Stimulated activated CD4-positive, alpha-beta T cell treated with anti-CD3 and anti-CD28 coated beads, TNF-alpha, amount 100 ng/mL, for 24 hours (primary cell): ENCODE measurements at regions not wholly inside any gene's neighbourhood (a gene's known extent, or its start where the extent isn't known, plus 50 kb on each side); places are given as distances from the start of the nearest gene placed in this dataset.
A peak's percentile ranks its signal among the peaks of the same experiment; 100 is the strongest.

Source experiments
- DNase-seq, 3 experiments: peaks; one replicate each; pipeline ENCODE4 v3.0.0-alpha.2; 2020; ENCODE audit warnings: low read depth in 3 of 3

DNA sequence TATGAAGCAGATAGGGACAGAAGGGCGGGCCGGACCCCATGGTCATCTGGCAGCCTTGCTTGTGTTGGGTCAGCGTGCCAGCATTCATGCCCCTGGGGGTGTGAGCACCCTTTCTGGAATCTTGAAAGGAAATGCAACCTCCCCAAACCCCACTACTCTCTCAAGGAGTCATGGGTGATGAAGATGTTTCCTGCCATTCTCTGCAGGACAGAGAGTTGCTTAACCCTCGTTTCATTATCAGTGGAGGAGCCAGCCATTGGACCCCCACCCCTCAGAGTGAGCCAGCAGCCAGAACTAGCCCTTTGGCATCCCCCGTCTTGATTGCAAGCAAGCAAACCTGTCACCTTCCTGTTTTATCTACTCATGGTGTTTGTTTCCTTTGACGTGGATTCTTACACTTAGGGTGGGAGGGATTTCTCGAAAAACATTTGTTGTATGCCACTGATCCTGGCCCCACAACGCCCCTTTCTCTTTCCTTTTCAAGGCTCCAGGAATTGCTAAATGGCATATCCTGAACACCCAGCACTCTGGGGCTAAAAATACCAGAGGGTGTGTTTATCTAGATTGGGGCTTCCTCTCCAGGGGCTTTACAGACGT lies 258.3 kb downstream of the ETS1 start:
- no peak for DNase-seq

DNA sequence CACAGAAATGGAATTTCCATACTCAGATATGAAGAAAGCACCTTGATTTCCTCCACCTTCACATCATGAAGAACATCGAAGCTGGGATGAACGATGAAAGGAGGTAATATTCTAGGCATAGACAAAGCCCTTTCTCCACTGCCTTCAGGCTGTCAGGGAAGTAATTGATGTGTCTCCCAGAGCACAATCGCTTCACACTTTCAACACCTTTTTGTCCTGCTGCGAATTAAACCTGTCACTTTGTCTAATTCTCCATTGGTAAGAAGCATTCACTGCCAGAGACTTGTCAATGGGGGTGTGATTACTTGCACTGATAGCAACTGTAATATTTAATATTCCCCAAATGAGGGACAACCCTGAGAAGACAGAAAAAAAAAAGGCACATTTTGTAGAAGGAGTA lies 260.1 kb downstream of the ETS1 start:
- DNase-seq: no peak

DNA sequence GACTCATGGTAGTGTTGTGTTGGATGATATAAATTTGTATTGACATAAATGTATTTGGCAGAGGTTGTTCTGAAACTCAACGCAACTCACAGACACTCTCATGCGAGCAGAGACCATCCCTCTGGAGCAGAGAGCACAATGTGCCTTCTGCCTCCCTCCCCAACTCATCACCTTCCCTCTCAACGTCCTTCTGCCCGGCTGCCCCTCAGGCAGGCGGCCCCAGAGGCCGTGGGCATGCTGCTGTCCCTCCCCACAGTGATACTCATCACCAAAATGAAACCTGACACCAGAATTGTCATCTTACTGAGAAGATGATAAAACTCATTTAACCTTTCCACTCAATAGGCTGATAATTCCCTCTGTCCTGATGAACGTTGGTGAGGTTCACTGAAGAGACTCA lies 260.6 kb downstream of the ETS1 start:
- DNase-seq: no peak

DNA sequence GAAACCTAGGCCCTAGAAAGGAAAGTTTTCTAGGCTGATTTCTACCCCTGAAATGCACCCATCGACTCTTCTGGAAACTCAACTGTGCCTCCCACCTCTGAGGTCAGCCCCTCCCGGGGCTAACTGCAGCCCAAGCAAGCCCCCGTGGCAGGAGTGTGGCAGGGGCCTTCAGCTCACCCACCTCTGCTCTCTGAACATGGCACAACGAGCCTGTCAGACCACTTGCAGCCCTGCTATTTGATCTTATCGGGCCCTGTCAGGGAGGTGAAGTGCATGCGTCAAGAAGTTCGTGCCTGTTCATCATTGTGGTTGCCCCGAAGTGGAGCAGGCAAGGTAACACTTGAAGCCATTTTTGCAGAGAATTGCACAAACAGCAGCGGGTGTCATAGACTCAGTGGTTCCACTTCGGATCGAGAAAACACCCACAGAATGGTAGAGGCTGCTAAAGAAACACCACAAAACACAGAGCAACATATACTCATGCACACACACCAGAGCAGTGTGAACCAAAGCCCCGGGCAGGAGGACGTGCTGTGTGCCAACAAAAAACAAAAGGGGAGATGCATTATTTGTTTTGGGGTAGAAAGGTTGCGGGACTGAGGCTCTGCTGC lies 262.7 kb downstream of the ETS1 start:
- peak; percentile 56 to 74 (median 68) for DNase-seq

DNA sequence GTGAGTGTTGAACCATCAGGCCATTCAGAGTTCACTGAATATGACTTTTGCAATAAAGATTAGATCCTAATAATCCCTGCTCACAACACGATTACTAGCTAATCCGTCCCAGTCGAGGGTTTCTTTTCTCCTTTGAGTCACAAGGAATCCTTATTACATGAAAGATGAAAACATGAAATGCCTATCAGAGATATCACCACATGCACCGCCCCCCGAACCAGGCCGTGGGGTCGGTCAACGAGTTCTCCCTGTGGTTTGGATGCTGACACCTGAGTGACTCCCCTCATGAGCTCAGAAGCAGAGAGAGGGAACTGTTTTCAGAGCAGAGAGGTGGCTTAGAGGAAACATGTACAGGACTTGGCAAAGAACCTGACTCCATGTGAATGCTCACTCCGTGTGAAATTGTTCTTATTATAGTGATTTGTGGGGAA lies 263.3 kb downstream of the ETS1 start:
- DNase-seq: peak in 1 of 3 experiments; percentile 48

DNA sequence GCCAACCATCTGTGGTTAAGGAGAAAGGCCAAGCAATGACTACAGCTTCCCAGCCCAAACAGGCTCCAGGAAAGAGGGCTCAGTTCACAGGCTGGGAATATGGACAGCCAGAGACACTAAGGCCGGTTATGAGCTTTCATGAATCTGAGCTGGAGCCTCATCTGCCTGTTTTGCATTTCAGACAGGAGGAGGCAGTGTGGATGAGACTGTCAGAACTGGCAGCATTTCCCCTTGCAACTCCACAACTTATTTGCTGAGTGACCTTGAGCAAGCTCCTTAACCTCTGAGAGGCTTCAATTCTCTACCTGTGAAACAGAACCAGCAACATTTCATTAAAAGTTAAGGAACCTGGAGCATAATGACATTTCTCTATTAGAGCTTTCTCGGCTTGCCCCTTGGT lies 264.0 kb downstream of the ETS1 start:
- no peak for DNase-seq

DNA sequence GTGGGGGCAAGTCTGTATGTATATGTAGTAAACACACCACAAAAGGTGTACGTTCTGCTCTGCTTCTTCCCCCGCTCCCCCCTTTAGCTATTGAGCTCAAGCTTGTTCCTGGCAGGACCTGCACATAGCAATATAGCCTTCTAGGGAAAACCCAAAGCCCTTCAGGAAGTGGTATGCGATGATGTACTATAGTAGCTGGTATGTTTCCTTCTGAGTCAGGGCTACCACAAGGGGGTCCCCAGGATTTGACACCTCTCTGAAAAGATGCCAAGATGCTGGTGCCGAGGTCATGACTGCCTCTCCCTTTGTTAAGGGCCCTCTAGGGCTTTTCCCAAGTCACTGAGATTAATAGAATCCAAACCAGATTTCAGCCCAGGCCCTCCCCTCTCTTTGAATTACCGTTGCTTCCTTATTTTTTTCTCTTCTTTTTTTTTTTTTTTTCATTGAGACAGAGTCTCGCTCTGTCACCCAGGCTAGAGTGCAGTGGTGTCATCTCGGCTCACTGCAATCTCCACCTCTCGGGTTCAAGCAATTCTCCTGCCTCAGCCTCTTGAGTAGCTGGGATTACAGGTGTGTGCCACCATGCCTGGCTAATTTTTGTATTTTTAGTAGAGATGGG lies 268.4 kb downstream of the ETS1 start:
- DNase-seq: peak; percentile 46 to 76 (median 63)

DNA sequence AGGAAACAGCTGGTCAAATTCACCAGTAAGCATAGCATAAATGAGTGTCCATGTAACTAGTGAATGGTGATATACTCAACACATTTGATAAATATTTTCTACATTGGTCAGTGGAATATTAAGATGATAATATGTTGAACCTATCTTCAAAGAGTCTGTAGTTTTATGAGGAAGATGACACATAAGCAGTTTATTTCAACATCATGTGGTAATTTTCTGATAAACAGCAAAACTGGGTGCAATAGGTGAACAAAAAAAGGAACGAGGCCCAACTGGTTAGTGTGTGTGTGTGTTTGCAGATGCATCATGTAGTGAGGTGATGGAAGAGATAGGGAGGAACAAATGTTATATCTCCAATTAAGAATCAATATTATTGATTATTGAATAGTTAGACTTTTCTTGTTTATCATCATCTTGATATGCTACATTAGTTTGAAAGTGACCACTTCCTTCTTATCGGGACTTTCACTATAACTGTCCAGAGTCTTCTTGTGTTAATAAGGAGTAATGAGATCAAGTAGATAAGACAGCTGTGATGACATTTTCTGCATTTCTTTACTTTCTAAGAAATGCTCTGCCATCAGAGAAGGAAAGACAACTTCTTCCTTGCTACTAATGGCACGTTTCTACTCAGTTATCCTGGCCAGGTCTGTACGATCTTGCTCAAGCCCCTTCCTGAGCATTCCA lies 270.7 kb downstream of the ETS1 start:
- no peak for DNase-seq

DNA sequence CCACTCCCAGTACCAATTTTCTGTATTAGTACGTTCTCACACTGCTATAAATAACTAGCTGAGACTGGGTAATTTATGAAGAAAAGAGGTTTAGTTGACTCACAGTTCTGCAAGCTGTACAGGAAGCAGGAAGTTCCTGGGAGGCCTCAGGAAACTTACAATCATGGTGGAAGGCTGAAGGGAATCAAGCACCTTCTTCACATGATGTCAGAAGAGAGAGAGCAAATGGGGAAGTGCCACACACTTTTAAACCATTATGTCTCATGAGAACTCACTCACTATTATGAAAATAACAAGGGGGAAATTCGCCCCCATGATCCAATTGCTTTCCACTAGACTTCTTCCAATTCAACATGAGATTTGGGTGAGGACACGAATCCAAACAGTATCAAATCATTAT lies 271.4 kb downstream of the ETS1 start:
- DNase-seq: no peak

DNA sequence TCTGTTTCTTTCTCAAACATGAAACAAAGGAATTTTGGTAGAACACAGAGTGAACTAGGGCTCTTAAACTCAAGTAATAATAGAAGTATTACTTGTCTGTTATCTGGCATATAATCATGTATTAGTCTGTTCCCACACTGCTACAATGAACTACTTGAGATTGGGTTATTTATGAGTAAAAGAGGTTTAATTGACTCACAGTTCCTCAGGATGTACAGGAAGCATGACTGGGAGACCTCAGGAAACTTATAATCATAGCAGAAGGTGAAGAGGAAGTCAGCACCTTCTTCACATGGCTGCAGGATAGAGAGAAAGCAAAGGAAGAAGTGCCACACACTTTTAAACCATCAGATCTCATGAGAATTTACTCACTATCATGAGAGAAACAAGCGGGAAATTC lies 273.4 kb downstream of the ETS1 start:
- DNase-seq: no peak

DNA sequence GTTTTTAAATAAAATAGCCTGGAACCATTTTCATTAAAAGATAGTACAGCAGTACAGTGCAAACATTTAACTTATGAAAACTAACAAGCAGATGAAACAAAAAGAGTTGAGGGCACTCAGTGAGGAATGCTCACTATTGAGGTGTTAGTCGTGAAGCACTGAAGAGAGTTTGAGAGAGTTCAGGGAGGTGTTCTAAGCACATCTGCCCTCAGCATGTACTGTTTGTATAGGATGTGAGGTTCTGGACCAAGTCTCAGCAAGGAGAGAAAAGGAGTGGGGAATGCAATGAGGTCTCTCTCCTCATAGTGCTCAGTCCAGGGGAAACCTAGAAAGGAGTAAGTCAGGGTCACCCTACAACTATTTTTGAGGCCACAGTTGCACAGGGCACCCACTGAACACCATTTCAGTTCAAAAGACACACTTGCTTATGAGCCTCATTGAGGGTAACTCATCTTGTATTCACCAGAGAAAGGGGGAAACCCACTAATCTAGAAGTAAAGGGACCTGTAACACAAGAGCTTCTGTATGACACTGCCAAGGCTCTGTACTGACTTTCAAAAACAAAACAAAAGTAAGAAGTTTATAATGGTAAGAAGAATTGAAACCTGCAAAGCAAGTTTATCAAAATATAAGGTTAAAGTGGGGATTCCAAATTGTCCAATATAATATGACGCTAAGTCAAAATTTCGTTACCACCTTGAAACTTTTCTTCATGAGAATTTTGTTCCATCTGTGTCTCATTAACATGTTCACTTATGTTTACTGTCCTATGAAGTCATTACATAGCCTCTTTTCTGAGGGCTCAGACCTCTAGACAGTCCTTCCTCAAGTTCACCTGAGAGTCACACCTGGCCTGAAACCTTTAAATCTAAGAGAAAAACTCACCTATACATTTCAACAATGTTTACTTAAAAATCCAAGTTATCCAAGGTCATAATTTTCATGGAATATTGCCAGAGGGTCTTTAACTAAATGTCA lies 275.3 kb downstream of the ETS1 start:
- DNase-seq: no peak

DNA sequence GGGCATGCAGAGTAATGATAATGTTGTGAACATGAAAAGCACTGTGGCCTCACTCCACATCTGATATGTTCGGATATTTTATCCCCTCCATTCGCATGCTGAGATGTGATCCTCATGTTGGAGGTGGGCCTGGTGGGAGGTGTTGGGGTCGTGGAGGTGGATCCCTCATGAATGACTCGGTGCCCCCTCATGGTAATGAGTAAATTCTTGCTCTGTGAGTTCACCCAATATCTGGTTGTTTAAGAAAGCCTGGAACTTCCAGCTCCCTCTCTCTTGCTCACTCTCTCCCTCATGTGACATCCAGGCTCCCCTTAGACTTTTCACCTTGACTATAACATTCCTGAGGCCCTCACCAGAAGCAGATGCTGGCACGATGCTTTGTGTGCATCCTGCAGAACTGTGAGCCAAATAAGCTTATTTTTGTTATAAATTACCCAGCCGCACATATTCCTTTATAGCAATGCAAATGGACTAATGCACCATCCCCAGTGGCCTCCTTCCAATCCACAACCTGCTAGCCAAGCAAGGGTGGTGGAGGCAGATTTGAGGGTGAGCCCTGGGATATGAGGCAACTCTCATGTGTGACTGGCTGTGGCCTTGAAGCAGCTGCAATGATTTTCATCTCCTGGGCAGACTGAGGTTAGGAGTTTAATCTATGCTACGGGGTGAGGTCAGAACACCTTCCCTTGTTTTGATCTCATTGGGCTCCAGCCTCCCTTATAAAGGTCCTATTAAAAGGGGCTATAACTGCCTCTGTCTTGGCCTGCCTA lies 276.5 kb downstream of the ETS1 start:
- DNase-seq: no peak

DNA sequence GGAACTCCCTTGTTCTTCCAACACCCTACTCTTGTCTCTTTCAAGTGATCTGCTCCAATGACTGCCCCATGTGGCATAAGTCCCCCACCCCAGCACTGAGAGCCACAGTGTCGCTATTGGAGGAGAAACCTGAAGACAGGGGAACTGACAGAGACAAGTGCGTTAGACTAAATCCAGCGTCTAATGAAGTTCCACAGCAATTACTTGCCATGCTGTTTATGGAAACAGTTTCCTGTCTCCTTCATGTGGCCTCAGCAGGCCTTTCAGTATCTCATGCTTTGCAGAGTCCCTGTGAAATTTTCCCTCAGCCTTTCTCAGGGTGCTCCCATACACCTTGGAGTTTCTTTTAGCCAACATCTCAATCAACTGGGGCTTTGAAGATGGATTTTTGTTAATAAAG lies 277.4 kb downstream of the ETS1 start:
- DNase-seq: no peak

DNA sequence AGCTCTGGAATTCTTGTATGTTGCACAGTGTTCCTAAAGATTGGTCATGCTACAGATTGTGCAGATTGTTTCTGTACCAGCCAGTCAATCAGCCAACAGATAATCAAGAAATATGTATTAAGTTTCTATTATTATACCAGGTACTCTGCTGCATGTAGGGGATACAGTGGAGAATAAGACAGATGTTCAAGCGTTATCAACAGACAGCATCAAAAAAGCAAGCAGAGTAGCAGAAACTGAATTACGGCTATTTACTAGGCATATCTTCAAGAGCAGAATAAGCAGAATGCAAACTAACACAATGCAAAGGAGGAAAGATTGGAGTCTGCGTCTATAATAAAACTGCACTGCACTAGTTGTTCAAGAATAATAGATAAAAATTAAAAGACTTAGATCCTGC lies 278.6 kb downstream of the ETS1 start:
- no peak for DNase-seq

DNA sequence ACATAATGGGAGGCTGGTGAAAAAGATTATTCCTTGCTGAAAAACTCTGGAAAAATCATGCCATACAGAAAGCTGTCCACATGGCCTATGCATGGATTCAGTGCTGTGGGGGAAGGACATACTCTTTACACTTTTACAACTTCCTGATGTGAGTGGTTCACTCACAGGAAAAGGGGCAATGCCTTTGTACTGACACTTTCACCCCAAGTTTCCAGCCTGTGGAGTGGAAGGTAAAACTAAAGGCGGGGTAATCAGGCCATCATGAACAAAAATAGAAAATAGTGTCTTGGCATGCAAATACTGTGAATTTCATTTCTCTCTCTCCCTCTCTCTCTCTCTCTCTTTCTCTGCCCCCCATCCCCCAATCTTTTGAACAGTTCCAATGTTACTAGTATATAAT lies 281.8 kb downstream of the ETS1 start:
- DNase-seq: no peak

DNA sequence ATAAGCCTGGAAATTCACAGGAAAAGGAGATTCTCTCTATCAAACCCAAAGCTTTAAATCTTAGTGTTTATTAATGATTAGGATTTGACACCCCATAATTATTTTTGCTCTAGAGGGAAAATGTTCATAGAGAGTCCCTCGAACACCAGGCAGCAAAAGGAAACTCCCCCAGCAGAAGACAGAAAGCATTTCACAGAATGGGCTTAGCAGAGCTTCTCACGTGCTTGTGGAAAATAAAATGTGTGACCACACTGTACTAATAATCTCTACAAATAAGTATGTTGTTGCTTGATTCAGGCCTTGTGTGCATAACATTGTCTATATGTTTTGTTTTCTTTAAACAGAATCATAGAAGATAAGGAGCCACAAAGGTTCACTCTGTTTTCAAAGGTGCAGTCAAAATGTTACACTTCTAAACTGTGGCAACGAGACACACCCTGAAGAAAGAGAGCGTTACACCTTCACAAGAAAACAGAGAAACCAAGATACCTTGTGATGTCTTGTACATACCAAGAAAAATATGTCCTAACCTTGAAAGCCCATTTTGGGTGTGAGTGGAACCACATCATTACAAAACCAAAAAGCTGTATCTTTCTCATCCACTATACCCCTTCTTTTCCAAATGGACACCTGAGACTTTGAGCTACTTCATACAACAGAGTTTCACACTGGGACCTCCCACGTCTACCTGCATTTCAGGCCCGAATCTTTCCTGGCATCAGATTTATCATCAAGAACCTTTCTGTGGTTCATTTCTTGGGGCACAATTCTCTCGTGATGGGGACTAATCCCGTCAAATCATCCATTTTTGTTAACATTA lies 282.5 kb downstream of the ETS1 start:
- no peak for DNase-seq

DNA sequence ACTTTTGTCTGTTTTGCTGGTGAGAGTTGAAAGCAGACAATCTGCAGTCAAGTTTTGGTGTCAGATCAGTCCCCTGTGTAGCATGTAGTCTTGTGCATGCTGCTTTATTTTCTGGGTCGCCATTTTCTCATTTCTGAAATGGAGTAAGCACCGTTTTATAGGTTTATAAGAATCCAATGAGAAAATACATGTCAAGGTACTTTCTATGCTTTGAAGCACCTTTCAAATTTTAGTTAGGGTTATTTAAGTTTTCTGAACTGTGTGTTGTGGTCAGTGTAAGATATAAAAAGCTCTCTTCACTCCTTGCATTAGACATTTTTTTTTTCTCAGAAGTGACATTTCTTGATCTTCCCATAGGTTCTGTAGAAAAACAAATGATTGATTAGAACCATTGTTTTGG lies 283.2 kb downstream of the ETS1 start:
- no peak for DNase-seq

DNA sequence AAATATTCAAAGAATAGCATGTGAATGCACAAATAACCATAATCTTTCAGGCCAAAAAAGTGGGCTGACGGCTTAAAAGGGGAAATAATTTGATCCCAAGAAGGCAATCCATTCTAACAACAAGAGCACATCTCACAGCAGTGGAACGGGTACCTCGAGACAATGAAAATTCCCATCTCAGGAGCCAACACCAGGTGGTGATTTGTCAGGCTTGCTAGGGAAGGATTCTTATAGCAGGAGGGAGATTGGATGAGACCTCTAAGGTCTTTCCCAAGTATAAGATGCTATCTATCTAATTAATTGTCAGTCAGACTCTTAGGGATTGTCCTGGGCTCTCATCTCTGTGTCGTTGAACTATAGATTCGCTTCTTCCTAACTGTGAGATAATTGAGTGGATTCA lies 284.0 kb downstream of the ETS1 start:
- DNase-seq: no peak

DNA sequence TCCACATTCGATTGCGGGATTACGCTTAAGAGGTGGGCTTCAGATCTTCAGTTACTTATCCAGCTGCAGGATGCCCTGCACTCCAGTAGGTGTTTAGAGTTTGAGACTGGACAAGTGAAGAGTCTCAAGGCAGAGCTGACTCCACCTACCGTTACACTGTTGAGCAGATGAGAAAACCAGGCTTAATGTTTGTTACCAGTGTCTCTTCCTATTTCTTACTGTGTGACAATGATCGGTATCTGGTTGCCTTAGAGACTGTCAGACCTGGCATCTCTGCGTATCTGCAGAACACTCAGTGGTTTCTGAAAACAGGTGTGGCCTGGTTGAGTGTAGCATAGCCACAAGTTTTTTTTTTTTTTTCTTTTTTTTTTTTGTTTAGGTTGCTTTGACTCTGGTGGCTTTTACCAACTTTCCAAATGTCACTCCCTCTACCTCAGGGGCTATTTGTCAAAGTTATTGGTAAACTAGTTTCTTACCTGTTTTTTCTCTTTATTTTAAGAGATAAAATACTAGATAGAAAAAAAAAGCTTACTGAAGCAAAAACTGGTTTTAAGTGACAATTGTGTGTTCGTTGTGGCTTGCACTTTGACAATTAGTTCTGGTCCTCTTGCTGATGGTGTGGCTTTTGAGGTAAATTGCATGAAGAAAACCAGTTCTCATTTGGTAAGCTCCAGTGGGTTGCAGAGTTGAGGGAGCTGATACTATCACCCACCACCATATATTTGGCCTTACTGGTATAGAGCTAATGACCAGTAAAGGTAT lies 284.8 kb downstream of the ETS1 start:
- DNase-seq: peak in 2 of 3 experiments; percentile 38 to 56
